Erythroblast (primary cell): ENCODE measurements at regions not wholly inside any gene's neighbourhood (a gene's known extent, or its start where the extent isn't known, plus 50 kb on each side); places are given as distances from the start of the nearest gene placed in this dataset.

Source experiments
- GATA1 ChIP-seq: IDR thresholded peaks from 2 replicates; pipeline ENCODE4 v1.6.1; 2011; ENCODE audit warnings: low read depth, mild to moderate bottlenecking, control low read depth, low read length, moderate library complexity
- POLR2A ChIP-seq: IDR thresholded peaks from 2 replicates; pipeline ENCODE4 v1.6.1; 2011; ENCODE audit warnings: mild to moderate bottlenecking, low read length

GRCh38 chr2:221085936-221086335 is 486.2 kb downstream of the EPHA4 start:
- TF ChIP-seq POLR2A (no peak), GATA1 (no peak)
